Bone marrow (tissue), 2 donors: ENCODE measurements at regions not wholly inside any gene's neighbourhood (a gene's known extent, or its start where the extent isn't known, plus 50 kb on each side); places are given as distances from the start of the nearest gene placed in this dataset.
"Not testable (repeated sequence)": the region's sequence is repeated elsewhere in the genome, so short reads cannot be mapped to it uniquely, and the experiment has no call there.

Experiments used
- DNase-seq, 2 donors: peaks; one replicate each; lab custom pipeline; 2025; lab: John Stamatoyannopoulos, UW

DNA sequence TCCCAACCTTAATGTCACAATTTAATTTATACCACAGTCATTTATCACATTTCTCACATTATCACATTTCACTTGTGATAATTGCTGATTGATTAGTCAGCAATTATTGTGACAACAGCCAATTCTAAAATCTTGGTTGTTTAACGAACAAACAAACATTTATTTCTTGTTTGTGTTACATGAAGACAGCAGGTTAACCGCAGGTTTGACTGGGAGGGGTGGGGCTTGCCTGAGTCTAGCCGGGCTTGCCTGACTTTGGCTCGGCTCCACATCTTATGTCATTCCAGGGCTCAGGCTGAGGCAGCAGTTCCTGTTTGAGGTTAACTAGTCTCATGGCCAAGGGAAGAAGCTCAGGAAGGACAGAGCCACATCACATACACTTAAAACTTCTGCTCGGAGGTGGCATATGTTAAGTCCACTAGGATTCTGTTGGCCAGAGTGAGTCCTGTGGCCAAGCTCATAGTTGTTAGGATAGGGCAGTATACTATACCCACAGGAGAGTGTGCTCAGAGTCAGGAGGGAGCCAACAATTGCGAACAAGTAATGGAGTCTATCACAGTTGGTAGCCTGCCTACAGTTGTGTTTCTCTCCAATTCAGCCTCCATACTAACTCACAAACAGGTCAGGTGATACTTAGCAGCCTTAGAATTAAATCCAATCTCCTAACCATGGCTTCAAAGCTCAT, 90.0 kb upstream of the IFNGR1 start:
- DNase-seq, result peak; percentile 16 to 24

DNA sequence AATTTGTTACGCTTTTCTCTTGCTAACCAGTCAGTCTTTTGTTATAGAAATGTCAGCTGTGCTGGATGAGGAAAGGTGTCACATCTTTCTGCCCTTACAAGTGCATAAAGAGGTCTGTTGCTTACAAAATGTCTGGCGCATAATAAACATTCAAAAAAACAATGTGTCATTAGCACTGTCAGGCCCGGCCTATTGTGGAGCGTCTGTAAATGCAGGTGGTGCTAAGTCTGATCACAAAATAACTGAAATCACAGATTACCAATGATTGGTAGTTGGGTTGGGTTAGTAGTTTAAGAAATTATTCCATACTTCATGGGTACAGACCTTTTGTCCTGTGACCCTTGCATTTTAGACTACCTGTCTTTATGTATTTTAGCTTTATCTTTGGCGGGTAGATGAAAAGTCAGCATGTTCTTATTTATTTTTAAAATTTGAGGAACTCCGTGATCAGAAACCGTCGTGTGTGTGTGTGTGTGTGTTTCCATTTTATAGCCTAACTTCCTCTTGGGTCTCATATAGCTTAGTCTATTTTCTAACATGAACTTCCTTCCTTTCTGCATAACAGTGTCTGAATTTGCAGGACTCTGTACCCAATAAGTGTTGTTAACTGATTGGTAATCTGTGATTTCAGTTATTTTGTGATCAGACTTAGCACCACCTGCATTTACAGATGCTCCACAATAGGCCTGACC, 88.1 kb upstream of the IFNGR1 start:
- DNase-seq, result peak in 1 of 2 donors; percentile 76

DNA sequence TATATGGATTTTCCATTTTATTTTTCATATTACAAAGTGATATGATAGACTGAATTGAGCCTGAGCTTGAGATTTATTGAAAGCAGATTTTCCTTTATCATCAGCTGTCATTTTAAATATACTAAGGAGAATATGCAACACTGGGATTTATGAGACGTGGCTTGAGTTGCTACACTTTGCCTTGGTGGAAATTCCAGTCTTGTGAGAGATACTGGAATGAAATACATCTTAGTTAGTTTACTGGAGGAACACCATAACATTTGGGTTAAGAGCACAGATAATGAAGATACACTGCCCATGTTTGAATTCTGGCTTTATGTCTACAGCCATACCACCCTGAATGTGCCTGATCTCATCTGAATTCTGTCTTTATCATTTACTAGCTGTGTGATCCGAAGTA, 86.5 kb upstream of the IFNGR1 start:
- DNase-seq, result no peak

DNA sequence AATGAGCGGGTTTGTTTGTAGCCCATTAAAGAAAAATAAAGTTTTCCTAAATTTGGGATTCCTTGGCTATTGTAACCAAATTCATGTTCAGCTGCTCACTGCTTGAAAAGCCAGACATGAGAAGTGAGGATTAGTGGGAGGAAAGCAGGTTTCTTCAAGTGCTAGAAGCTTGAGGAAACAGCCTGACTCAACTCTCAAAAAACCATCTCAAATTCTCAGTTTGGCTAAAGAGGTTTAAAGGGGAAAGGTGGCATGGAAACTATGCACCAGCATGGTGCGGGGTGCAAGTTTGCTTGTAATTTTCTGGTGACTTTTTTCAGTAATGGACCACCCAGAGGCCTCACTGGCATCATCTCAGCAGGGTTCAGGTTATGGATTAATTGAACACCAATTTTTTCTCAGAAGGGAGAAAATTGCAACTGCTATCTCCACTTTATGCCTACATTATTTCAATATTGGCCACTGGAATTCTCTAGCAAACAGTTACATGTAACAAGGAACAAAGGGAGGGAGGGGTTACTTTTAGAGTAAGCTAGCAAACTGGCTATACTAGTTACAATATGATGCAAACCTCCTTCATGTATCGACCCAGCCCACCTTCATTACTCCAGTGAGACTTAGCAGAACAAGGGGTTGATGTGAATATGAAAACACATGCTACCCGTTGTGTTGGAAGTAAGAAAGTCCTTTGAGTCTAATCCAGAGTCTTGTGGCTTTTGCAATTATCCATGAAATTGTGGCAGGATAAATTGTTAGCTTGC, 85.0 kb upstream of the IFNGR1 start:
- DNase-seq, result no peak

DNA sequence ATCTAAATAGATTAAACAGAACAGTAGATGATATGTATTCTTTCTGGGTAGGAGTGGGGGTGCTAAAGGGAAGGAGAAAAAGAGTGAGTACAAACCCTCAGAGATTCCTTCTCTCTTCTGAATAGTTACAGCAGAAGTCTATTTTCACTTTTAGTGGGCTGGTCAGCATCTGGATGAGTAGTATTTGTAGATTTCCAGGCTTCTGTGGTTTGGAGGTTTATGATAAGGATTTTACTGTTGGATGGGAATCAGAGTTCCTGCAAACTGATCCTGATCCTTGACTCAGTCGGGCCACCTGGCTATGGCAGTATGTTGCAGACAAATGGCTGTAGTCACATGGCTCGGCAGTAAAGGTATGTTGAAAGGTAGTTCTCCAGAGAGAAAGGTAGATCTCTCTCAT, 84.3 kb upstream of the IFNGR1 start:
- DNase-seq, result no peak

DNA sequence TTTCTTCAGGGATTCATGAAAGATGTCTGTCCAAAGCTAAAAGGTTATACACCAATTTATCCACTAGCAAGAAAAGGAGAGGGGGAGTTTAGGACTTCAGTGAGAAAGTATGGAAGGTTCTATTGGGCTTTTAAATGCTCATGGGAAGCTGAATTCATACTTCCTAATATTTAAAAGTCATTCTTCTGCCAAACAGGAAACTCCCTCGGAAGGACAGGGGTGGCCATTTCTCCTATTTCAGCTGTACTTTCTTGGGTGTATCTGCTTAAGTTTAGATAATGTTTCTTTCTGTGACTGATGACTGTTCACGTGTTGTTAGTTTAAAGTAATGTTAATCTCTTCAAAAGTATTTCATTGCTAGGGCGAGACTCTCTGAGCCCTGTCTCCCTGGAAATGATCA, 80.5 kb upstream of the IFNGR1 start:
- DNase-seq, result no peak

DNA sequence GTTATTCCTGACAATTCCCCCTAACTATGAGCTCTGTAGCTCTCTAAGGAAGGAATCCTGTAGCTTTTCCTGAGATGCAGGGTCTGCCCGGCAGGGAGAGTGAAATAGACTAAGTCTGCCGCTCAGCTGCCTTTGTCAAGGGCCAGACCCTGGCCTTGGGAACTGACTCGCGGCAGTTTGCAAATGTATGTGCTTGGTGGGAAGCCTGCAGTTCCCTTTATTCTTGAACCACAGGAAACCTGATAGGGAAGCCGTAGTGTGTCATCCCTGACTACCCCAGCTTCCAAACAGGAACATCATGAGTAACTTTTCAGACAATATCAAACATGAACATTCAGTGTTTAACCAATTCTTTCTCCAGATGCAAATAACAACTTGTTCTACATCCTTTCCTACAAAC, 78.7 kb upstream of the IFNGR1 start:
- peak in 1 of 2 donors; percentile 31 for DNase-seq

DNA sequence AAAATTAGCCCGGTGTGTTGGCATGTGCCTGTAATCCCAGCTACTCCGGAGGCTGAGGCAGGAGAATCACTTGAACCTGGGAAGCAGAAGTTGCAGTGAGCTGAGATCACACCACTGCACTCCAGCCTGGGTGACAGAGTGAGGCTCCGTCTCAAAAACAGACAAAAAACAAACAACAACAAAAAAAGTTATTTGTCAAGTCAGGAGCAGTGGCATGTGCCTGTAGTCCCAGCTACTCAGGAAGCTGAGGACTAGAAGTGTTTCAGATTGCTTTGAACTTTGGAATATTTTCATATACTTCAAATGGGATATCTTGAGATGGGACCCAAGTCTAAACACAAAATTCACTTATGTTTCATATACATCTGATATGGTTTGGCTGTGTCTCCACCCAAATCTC, 73.1 kb upstream of the IFNGR1 start:
- not testable (repeated sequence) for DNase-seq

DNA sequence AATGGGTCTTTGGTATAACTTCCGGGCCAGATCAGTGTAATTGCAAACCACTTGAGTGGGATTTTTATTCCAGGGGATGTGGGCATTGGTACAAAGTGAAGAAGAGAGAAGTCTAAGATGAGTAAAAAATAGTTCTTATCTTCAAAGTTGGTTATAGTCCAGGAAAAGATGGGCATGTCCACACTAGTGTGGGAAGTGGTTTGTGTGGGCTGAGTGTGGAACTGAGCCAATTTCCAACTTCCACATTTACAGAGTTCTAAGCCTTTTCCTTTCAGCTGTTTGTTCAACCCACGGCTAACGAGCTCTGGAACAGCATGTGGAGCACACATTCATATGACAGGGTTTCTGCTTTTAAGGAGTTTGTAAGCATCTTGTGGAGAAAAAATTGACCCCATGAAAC, 72.3 kb upstream of the IFNGR1 start:
- peak; percentile 25 to 83 for DNase-seq

DNA sequence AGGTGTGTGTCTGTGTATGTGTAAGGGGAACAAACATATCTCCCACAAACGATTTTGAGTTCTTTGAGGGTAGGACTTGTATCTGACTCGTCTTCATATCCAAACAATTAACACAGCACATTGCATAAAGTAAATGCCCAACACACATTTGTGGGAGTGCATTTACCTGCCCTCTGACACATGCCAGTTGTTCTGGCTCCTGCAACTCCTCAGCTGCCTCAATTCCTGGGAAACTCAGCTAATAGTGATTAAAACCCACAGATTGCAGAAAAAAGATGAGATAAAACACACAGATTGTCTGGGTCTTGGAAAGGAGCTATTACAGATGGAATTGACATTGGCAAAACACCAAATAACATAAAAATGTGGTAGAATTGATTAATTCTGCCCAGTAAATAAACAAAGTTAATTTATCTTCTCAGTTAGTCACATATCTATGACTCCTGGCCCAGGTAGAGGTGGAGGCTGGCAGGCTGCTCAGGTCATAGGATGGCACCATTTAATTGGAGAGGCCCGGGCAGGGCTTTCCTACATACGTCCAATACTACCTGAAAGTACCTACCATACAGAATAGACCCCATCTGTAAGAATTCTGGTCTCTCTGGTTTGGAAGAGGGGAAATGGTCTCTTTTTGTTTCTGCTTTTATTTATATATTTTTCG, 71.5 kb upstream of the IFNGR1 start:
- DNase-seq, result no peak

DNA sequence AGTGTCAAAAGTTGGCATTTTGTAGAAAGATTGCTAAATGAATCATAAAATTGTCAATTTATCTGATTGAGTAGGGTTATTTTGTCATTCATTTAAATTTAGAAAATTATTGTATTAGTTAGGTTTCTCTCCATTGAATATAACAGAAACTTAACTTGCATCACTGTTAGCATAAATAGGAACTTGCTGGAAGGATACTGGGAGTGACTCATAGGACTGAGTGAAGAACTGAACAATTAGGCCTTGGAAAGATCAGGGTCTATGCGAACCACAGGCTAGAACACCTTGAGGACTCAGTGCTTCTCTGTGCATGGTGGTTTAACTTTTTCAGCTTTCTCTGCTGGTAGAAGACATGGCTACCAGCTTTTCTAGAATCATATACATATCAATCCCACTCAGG, 67.7 kb upstream of the IFNGR1 start:
- DNase-seq, result no peak

DNA sequence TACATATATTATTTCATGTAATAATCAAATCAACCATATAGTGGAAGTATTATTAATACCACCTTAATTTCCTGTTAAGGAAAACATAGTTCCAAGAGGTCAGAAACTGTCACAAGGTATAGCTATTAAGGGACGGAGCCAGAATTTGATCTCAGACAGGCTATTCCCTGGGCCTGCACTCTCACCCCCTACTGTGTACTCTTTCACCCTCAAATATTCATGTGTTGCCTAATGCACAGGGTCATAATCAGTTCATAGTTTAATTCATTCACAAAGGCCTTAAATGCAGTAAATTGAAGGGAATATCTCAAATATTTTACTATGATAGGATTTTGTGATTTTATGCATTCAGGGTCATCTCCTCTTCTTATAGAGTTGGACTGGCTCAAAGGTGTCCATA, 67.2 kb upstream of the IFNGR1 start:
- DNase-seq, result no peak

DNA sequence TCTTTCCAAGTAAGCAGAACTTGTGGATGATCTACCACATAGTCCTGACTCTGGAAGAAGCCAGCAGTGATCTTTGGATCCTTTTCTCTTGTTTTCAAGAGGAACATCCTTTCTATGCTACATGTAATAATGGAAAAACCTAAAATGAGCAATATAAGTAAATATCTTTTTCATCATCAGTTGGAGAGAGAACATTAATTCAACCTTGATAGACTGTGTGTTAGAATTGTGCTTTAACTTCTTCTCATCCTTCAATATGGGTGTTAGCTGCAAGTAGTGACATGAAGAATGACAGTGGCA, 65.6 kb upstream of the IFNGR1 start:
- no peak for DNase-seq

DNA sequence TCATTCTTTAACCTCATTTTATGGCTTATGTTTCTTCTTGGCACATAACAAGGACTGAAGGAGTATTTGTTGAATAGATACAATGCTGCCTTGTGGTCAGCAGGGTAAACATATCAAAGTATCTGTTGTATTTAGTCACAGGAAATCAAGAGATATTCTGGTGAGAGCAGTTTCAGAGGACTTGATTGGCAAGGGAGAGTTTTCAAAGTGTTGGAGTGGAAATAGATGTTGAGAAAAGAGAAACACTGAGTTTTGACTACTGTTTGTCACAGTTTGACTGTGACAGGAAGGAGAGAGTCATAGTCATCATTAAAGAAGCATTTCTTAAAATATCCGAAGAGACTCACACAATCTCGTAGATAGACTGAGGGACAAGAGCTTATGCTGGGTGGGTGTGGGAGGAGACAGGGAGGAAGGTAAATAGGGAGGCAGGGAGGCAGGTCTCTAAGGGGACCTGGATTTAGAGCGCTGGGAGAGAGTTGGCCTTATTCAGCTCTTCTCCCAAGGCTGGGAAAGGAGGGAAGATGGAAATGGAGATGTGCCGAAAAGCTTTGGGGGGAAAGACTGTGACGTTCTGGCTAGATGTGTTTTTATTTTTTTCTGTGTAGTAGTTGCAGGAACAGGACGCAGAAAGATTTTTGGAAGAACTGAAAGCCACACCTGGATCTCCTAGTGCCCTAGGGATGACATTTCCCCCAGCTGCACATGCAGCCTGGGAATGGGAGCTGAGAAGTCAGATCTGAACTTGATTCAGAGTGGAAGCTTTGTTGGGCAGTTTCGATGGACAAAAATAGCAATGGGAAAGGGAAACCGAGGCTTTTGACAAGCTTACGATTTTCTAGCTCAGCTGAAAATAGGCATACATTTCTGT, 65.0 kb upstream of the IFNGR1 start:
- DNase-seq, result peak in 1 of 2 donors; percentile 28

DNA sequence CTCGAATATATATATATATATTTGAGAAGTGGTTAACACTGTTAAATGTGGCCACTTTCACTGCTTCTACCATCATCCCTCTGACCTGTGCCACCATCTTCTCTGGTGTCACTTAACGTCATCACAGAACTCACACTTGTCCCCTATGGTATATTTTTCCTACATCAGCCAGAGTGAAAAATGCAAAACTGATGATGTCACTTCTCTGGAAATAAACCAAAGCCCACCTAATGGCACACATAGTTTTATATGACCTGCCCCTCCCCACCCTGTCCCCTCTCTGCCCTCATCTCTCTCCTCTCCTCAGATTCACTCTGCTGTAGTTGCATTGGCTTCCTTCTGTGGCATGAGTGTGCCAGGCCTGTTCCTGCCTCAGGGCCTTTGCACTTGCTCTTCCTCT, 63.9 kb upstream of the IFNGR1 start:
- no peak for DNase-seq

DNA sequence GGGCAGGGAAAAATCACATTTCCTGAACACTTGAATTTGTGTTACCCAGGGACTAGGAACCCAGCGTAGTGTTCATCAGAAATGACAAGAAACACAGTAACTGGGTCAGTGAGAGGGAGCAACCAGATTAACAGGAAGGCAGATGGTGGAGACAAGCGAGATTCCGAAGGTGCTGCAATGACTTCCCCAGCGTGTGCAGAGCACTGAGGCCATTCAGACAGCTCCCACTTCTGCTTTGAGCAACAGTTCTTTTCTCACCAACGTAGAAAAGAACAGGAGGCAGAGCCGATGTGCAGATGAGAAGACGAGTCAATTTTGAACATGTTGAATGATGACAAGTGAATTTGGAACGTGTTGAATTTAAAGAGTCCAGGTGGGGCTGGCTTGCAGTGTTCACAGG, 63.1 kb upstream of the IFNGR1 start:
- DNase-seq, result peak in 1 of 2 donors; percentile 73

DNA sequence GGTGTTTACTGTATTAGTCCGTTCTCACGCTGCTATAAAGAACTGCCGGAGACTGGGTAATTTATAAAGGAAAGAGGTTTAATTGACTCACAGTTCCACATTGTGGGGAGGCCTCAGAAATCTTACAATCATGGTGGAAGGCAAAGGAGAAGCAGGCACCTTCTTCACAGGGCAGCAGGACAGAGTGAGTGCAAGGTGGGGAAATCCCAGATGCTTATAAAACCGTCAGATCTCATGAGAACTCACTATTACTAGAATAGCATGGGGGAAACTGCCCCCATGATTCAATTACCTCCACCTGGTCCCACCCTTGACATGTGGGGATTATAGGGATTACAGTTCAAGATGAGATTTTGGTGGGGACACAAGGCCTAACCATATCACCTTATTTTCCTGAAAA, 60.1 kb upstream of the IFNGR1 start:
- DNase-seq, result not testable (repeated sequence)

DNA sequence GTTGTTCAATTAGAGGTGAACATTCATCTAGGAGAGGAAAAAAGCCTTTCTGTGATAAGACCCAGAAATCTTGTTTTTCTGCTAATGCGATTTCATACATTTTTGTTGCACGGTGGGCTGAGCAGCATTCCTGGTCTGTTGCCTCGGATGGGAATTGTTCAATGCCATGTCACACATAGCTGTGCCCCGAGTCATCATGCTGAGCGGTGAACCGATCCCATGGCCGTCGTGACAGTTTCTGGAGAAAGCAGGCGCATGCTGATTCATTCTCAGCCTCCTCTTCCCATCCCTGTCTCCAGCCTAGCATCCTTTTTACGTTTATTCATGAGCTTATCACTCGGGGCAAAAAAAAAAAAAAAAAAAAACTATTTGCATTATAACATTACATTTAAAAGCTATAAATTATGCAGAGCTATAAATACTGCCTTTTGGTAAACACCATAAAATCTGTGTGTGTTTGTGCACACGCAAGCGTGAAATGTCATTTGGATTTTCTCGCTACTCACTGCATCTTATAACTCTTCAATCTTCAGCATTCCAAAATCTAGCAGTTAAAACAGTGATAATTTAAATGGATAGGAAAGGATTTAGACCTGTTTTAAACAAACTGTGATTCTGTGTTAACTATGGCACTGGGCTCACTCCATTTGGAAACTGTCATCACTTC, 58.9 kb upstream of the IFNGR1 start:
- no peak for DNase-seq

DNA sequence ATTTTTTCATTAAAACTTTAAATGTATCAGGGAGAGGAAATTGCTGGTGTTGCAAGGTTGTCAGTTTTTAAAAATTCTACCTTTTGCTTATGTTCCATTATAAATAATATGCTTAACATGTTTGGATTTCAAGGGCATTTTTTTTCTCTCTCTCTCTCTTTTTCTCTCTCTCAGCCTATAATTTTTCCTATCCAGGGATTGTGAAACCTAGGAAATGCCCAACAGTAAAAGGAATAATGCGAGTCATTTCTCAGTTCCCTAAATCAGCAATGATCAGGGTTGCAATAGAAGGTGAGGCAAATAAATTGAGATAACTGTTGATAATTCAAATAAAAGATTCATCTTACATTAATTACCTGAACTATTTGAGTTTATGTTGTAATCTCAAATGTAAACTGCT, 53.2 kb upstream of the IFNGR1 start:
- DNase-seq, result no peak

DNA sequence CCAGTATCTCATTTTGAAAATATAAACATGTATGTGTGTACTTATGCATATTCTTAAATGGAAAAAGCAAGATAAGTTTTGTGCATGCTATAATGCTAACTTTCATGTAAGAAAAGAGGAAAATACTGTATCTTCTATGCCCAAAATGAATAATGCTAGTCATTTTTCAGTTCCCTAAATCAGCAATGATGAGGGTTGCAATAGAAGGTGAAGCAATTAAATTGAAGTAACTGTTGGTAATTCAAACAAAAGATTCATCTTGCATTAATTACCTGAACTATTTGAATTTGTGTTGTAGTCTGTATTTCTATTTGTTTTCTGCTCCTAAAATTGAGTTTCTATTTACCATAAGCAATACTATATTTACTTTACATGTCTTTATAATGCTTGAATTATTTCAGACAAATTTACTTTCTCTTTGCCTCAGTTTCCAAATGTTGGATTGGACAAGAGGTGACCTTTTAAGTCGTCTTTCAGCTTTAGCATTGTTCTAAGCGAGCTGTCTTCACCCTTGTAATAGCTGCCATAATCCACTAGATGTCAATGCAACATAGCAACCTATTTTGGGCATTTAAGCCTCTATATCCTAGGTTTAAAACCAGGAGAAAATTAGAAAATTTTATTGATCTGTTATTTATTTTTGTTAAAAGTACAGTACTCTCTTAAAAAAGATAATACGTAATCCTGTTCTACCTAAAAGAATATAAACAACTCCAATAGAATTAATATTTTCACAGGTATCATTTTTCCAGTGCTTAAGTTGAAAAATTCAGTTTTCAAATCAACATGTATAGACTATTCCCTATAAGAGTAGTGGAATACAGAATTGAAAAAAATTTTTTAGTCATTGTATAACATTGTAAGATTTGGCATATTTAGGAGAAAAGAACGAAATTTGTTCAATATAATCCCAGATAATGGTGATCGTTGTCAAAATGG, 52.3 kb upstream of the IFNGR1 start:
- peak in 1 of 2 donors; percentile 39 for DNase-seq
